H1 (cell line): ENCODE measurements at regions not wholly inside any gene's neighbourhood (a gene's known extent, or its start where the extent isn't known, plus 50 kb on each side); places are given as distances from the start of the nearest gene placed in this dataset.

Source experiments
- ATF2 ChIP-seq: IDR thresholded peaks from 2 replicates; pipeline ENCODE4 v1.6.1; 2012; ENCODE audit warnings: low read length, inconsistent platforms
- CTCF ChIP-seq, 3 experiments: IDR thresholded peaks; 1 replicate in 2 of 3; 2 replicates in 1 of 3; pipeline versions ENCODE4 v1.5.1 to v1.6.1; 2011; ENCODE audit warnings: low read length in 3 of 3, mild to moderate bottlenecking in 3 of 3, inconsistent platforms in 2 of 3, low read depth in 1 of 3, moderate library complexity in 1 of 3; ENCODE audit not compliant: insufficient read depth in 1 of 3; ENCODE audit errors: control extremely low read depth in 1 of 3
- EGR1 ChIP-seq: IDR thresholded peaks from 2 replicates; pipeline ENCODE4 v1.6.1; 2011; ENCODE audit warnings: low read depth, low read length, borderline replicate concordance
- EZH2 ChIP-seq: fragments of 200-600 bp; sonication (generic); IDR thresholded peaks from 2 replicates; pipeline ENCODE4 v1.7.1; 2012; ENCODE audit warnings: low read depth, mild to moderate bottlenecking, moderate library complexity, low read length, inconsistent platforms; ENCODE audit not compliant: severe bottlenecking
- JUN ChIP-seq: IDR thresholded peaks from 2 replicates; pipeline ENCODE4 v1.6.1; 2011; ENCODE audit warnings: low read depth, mild to moderate bottlenecking, improper control_type of control experiment, low read length
- POLR2AphosphoS5 ChIP-seq: IDR thresholded peaks from 2 replicates; pipeline ENCODE4 v1.6.1; 2011; ENCODE audit warnings: low read depth, low read length
- RNF2 ChIP-seq: fragments of 200-900, 300-1000 bp; sonication (generic); IDR thresholded peaks from 2 replicates; pipeline ENCODE4 v1.7.1; 2016; ENCODE audit warnings: borderline replicate concordance, low read depth, mild to moderate bottlenecking, antibody characterized with exemption, low read length; ENCODE audit not compliant: poor library complexity, severe bottlenecking; ENCODE audit errors: missing control alignments
- TEAD4 ChIP-seq: IDR thresholded peaks from 2 replicates; pipeline ENCODE4 v1.6.1; 2012; ENCODE audit warnings: low read depth, low read length, inconsistent platforms, mixed read lengths
- USF2 ChIP-seq: IDR thresholded peaks from 2 replicates; pipeline ENCODE4 v1.6.1; 2011; ENCODE audit warnings: low read length, improper control_type of control experiment
- ZNF274 ChIP-seq: IDR thresholded peaks from 2 replicates; pipeline ENCODE4 v1.7.0; 2012; ENCODE audit warnings: low read length, borderline replicate concordance; ENCODE audit errors: extremely low read depth

GRCh38 chr1:221149111-221149510 lies 269.9 kb downstream of the HLX start:
- no peak for TF ChIP-seq CTCF (IDR thresholded peaks at IDR 0.05; ENCODE audit: control extremely low read depth in 1 of 3, insufficient read depth in 1 of 3, low read depth in 1 of 3, low read length in 3 of 3)
- TF ChIP-seq EGR1, result no peak
- no peak for TF ChIP-seq TEAD4
- TF ChIP-seq EZH2, result no peak
- no peak for TF ChIP-seq JUN
- no peak for TF ChIP-seq POLR2AphosphoS5
- no peak for TF ChIP-seq RNF2
- no peak for TF ChIP-seq USF2
- TF ChIP-seq ZNF274, result no peak
- no peak for TF ChIP-seq ATF2
